PFSK-1 (cell line): ENCODE measurements at regions not wholly inside any gene's neighbourhood (a gene's known extent, or its start where the extent isn't known, plus 50 kb on each side); places are given as distances from the start of the nearest gene placed in this dataset.

Experiments used
- POLR2AphosphoS5 ChIP-seq: IDR thresholded peaks from 2 replicates; pipeline ENCODE4 v1.6.1; 2012; ENCODE audit warnings: low read depth, mild to moderate bottlenecking, control low read depth, low read length, moderate library complexity
- TAF1 ChIP-seq: IDR thresholded peaks from 2 replicates; pipeline ENCODE4 v1.6.1; 2012; ENCODE audit warnings: low read length, control low read depth, borderline replicate concordance; ENCODE audit not compliant: insufficient read depth
- TF ChIP-seq, protein P1 (sequence below), 2 experiments: IDR thresholded peaks; 2 replicates each; pipeline versions ENCODE4 v1.6.1 to v1.8.0; 2011 to 2012; ENCODE audit warnings: low read depth in 2 of 2, low read length in 2 of 2, control low read depth in 1 of 2, inconsistent platforms in 1 of 2, mild to moderate bottlenecking in 1 of 2, moderate library complexity in 1 of 2; ENCODE audit not compliant: insufficient read depth in 1 of 2

- TF ChIP-seq POLR2AphosphoS5, result no peak
- TF ChIP-seq, protein P1, sequence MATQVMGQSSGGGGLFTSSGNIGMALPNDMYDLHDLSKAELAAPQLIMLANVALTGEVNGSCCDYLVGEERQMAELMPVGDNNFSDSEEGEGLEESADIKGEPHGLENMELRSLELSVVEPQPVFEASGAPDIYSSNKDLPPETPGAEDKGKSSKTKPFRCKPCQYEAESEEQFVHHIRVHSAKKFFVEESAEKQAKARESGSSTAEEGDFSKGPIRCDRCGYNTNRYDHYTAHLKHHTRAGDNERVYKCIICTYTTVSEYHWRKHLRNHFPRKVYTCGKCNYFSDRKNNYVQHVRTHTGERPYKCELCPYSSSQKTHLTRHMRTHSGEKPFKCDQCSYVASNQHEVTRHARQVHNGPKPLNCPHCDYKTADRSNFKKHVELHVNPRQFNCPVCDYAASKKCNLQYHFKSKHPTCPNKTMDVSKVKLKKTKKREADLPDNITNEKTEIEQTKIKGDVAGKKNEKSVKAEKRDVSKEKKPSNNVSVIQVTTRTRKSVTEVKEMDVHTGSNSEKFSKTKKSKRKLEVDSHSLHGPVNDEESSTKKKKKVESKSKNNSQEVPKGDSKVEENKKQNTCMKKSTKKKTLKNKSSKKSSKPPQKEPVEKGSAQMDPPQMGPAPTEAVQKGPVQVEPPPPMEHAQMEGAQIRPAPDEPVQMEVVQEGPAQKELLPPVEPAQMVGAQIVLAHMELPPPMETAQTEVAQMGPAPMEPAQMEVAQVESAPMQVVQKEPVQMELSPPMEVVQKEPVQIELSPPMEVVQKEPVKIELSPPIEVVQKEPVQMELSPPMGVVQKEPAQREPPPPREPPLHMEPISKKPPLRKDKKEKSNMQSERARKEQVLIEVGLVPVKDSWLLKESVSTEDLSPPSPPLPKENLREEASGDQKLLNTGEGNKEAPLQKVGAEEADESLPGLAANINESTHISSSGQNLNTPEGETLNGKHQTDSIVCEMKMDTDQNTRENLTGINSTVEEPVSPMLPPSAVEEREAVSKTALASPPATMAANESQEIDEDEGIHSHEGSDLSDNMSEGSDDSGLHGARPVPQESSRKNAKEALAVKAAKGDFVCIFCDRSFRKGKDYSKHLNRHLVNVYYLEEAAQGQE (IDR thresholded peaks at IDR 0.05; ENCODE audit: insufficient read depth in 1 of 2, low read depth in 2 of 2, low read length in 2 of 2), result no peak
- no peak for TF ChIP-seq TAF1
Observed at GRCh38 chr22:49678842-49679170, 148.9 kb downstream of the BRD1 start.
